ENCODE measurements at regions not wholly inside any gene's neighbourhood (a gene's known extent, or its start where the extent isn't known, plus 50 kb on each side); places are given as distances from the start of the nearest gene placed in this dataset.

DNA sequence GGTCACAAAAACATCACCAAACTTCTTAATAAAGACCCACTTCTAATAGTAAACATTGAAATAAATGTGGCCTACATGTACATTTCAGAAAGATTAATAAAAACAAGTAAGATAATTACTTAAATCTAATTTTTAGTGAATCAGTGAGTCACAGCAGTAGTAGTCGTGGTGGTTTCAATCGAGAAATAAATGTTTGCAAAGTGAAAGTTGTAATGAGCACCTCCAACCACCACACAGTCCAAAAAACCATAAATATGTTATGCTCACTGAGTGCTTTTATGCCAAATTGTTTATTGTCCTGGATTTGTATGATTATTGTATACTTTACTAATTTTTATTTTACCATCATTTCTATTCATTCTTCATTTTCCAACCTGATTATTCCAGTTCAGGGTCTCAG, 61.8 kb upstream of the SPOPL start:
- no peak overlapping the region for H3K4me3 Mint-ChIP-seq
- H3K4me1 Mint-ChIP-seq = no peaks in the 10 kb centered on the region
- no peaks in the 10 kb centered on the region for H3K9me3 Mint-ChIP-seq
- no peak overlapping the region for H3K27ac Mint-ChIP-seq
- DNase-seq (ENCODE audit: low spot score in 2 of 2) (no peak), ATAC-seq (no peak)
- H3K36me3 Mint-ChIP-seq = no peaks in the 10 kb centered on the region

DNA sequence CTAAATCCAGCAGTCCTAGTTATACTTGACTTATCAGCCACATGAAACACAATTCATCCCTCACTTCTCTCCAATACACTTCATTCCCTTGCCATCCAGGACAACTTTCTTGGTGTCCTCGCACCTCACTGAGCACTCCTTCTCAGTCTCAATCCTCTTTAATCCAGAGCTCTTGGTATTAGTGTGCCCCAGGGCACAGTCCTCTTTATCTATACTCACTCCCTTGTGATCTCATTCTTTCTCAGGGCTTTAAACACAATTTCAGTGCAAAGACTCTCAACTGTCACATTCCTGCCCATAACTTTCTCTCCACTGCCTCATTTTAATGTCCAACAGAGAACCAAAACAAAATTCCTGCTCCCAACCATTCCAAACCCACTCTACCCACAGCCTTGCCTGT, 60.8 kb upstream of the SPOPL start:
- Mint-ChIP-seq H3K4me1 (no peaks in the 10 kb centered on the region), H3K27ac (no peak overlapping the region)

DNA sequence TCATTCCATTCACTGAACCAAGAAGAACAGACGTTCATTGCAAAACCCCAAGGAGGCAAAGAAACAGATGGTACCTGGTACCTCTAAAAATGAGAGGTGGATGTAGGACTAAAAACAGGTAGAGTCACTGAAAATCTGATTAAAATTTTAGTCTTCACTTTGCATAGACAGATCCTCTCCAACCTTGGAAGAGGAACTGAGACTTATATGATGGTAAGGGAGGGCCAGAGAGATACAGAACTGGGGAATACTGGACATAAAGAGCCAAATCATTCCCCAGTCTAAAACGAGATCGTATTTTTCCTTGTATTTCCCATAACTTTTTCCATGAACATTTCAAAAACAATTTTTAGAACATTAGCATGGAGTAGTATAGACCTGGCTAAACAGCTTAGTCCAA, 59.7 kb upstream of the SPOPL start:
- DNase-seq (ENCODE audit: low spot score in 2 of 2) (no peak), ATAC-seq (no peak)
- H3K27ac Mint-ChIP-seq = no peak overlapping the region
- H3K36me3 Mint-ChIP-seq = no peaks in the 10 kb centered on the region
- H3K9me3 Mint-ChIP-seq = no peaks in the 10 kb centered on the region
- H3K4me1 Mint-ChIP-seq = no peaks in the 10 kb centered on the region
- H3K4me3 Mint-ChIP-seq = no peak overlapping the region

More for the DNA sequence above, 60.8 kb upstream of the SPOPL start:
- DNase-seq (ENCODE audit: low spot score in 2 of 2) = no peak
- Mint-ChIP-seq H3K4me3 (no peak overlapping the region), H3K36me3 (no peaks in the 10 kb centered on the region), H3K9me3 (no peaks in the 10 kb centered on the region)
- ATAC-seq = no peak

DNA sequence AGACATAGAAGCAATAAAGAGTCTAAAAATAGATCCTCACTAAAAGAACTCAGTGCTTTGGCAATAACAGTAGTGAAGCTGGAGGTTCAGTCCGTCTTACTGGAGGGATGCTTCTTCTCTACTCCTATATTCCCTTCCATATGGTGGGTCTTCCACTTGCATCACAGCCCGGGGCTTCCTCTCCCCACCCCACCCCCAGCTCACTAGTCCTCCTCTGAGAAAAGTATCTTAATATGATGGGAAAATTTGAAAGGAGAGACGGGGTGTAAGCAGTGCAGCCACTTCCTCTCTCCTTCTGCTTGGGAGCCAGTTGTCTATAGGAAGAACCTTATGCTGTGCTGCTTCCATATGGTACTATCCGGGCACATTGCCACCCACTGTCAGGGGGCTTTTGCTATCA, 57.2 kb upstream of the SPOPL start:
- H3K9me3 Mint-ChIP-seq = no peaks in the 10 kb centered on the region
- H3K27ac Mint-ChIP-seq = no peak overlapping the region
- no peak overlapping the region for H3K4me3 Mint-ChIP-seq
- H3K36me3 Mint-ChIP-seq = no peaks in the 10 kb centered on the region
- DNase-seq (ENCODE audit: low spot score in 2 of 2) (no peak), ATAC-seq (no peak)
- no peaks in the 10 kb centered on the region for H3K4me1 Mint-ChIP-seq

DNA sequence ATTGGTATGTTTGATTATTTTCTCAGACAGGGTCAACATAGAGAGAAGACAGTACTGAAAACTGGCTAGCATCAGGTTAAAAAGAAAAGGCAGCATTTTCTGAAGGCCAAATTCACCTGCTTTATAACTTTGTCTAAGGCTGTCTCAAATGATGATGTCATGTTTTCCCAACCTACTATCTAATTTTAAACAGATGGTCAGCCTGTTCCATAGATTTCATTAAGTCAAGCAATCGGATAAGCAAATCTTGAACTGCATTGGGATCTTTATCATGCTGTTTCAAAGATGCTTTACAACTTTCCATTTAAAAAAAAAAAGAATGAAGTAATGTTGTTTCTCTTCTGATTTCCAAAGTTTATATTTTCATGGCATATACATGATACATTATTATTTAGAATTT, 56.3 kb upstream of the SPOPL start:
- Mint-ChIP-seq H3K36me3 (no peaks in the 10 kb centered on the region), H3K4me1 (no peaks in the 10 kb centered on the region)
- no peak for DNase-seq (ENCODE audit: low spot score in 2 of 2)

DNA sequence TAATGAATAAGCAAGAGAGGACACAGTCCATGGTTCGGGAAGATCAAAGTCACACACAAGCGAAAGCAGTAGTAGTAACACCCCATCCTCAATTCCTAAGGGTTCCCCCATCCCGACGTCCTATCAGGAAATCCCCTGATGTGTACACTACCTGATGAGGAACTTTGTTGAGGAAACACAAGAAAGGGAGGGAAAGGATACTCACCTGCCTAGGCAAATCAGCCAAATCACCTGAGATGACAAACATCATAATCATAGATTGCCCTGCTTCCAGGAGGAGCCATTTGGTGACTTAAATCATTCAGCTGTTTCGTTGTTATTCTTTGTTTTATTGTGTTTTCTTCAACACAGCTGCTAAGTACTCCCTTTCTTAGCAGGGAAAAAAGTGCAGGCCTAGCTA, 55.5 kb upstream of the SPOPL start:
- H3K36me3 Mint-ChIP-seq = no peaks in the 10 kb centered on the region
- ATAC-seq = no peak
- H3K9me3 Mint-ChIP-seq = no peaks in the 10 kb centered on the region
- DNase-seq (ENCODE audit: low spot score in 2 of 2) = no peak
- no peak overlapping the region for H3K27ac Mint-ChIP-seq
- no peaks in the 10 kb centered on the region for H3K4me1 Mint-ChIP-seq
- H3K4me3 Mint-ChIP-seq = no peak overlapping the region

More for the DNA sequence above, 56.3 kb upstream of the SPOPL start:
- no peak for ATAC-seq
- Mint-ChIP-seq H3K9me3 (no peaks in the 10 kb centered on the region), H3K4me3 (no peak overlapping the region), H3K27ac (no peak overlapping the region)

DNA sequence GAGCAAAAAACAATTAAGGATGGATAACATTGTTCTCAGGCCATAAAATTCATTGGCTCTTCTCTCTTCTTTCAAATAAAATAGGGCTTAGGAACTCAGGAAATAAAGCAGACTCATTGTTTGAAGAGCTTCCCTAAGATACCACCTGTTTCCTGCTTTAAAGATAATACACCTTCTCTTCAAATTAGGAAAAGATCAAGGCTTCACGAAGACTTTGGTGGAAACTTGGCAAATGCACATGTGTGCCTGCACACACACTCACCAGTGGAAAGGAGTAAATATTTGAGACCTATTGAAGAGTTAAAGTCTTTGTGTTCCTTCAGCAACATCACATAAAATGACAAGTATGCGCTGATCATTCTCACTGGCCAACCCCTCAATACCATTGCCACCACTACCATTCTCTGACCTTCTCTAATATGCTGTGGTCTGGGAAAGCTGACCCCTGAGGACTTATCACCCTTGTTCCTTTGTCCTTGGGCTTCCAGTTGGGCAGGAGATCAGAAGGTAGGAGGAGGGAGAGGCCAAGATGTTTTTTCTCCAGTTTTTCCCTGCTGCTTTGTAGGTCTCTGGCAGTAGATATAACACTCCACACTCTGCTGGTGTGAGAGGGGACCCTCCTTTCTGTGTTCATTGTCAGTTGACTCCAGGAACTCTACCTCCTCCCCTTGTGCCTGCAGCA, 53.5 kb upstream of the SPOPL start:
- no peak for ATAC-seq
- Mint-ChIP-seq H3K36me3 (no peaks in the 10 kb centered on the region), H3K4me1 (no peaks in the 10 kb centered on the region)

More for the DNA sequence above, 53.5 kb upstream of the SPOPL start:
- DNase-seq (ENCODE audit: low spot score in 2 of 2) = no peak
- Mint-ChIP-seq H3K9me3 (no peaks in the 10 kb centered on the region), H3K27ac (no peak overlapping the region), H3K4me3 (no peak overlapping the region)
